ENCODE measurements at regions not wholly inside any gene's neighbourhood (a gene's known extent, or its start where the extent isn't known, plus 50 kb on each side); places are given as distances from the start of the nearest gene placed in this dataset.
A peak's percentile ranks its signal among the peaks of the same experiment; 100 is the strongest.

DNA sequence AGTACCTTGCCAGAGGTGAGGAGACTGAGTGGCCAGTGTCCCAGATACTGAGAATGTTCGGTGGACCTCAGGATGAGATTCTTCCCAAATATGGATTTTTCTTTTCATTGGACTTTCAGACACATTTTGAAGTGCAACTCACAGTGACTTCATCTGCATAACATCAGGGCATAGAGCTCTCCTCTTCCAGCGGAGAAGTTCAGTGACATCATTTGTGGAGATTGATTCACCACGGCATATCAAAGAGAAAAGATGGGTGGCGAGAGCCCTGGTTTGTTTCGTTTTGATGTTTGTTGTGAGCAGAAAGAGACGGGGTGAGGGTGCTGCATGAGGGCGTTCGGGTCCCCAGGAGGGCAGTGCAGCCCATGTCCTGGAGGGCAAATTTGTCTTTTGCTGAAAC lies 120.1 kb upstream of the GPR12 start:
- no peak overlapping the region for H3K4me3 ChIP-seq
- 42 to 57% methylated on average over 8 of the region's 8 CpGs for WGBS, 2 donors

DNA sequence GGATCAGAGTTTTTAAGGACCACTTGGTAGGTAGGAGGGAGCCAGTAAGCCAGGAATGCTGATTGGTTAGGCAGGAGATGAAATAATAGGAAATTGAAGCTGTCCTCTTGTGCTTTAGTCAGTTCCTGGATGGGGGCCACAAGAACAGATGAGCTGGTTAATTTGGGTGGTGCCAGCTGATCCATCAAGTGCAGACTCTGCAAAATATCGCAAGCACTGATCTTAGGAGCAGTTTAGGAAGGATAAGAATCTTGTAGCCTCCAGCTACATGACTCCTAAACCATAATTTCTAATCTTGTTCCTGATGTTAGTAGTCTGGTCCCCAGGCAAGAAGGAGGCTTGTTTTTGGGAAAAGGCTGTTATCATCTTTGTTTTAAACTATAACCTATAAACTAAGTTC lies 117.9 kb upstream of the GPR12 start:
- DNase-seq (ENCODE audit: low spot score in 2 of 2): no peak
- Histone ChIP-seq H3K27ac (no peak overlapping the region), H3K4me1 (peaks cover 0 to 5% (median 0%) of the 10 kb centered on the region in 4 donors), H3K27me3 (no peaks in the 10 kb centered on the region), H3K9me3 (peaks cover 0 to 21% (median 0%) of the 10 kb centered on the region in 4 donors), H3K4me3 (no peak overlapping the region), H3K36me3 (no peaks in the 10 kb centered on the region)
- TF ChIP-seq POLR2A (IDR thresholded peaks at IDR 0.05) (no peak), EP300 (IDR thresholded peaks at IDR 0.05) (no peak)
- TF ChIP-seq, protein P1, sequence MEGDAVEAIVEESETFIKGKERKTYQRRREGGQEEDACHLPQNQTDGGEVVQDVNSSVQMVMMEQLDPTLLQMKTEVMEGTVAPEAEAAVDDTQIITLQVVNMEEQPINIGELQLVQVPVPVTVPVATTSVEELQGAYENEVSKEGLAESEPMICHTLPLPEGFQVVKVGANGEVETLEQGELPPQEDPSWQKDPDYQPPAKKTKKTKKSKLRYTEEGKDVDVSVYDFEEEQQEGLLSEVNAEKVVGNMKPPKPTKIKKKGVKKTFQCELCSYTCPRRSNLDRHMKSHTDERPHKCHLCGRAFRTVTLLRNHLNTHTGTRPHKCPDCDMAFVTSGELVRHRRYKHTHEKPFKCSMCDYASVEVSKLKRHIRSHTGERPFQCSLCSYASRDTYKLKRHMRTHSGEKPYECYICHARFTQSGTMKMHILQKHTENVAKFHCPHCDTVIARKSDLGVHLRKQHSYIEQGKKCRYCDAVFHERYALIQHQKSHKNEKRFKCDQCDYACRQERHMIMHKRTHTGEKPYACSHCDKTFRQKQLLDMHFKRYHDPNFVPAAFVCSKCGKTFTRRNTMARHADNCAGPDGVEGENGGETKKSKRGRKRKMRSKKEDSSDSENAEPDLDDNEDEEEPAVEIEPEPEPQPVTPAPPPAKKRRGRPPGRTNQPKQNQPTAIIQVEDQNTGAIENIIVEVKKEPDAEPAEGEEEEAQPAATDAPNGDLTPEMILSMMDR (IDR thresholded peaks at IDR 0.05): no peak
- WGBS, 2 donors: 27 to 64% methylated on average over 1 of the region's 1 CpG

More for the DNA sequence above, 120.1 kb upstream of the GPR12 start:
- TF ChIP-seq, protein P1 (IDR thresholded peaks at IDR 0.05): no peak
- TF ChIP-seq POLR2A (IDR thresholded peaks at IDR 0.05) (no peak), EP300 (IDR thresholded peaks at IDR 0.05) (no peak)
- H3K4me1 ChIP-seq: peaks cover 0 to 5% (median 0%) of the 10 kb centered on the region in 4 donors
- H3K27me3 ChIP-seq: no peaks in the 10 kb centered on the region
- peaks cover 0 to 15% (median 0%) of the 10 kb centered on the region in 4 donors for H3K9me3 ChIP-seq
- no peaks in the 10 kb centered on the region for H3K36me3 ChIP-seq
- DNase-seq (ENCODE audit: low spot score in 2 of 2): no peak
- no peak overlapping the region for H3K27ac ChIP-seq

GRCh38 chr13:26873386-26873698 lies 112.8 kb upstream of the GPR12 start:
- TF ChIP-seq EP300 (IDR thresholded peaks at IDR 0.05): no peak
- TF ChIP-seq POLR2A (IDR thresholded peaks at IDR 0.05): no peak
- TF ChIP-seq, protein P1 (IDR thresholded peaks at IDR 0.05): no peak
- Histone ChIP-seq H3K4me3 (no peak overlapping the region), H3K36me3 (no peaks in the 10 kb centered on the region), H3K27me3 (no peaks in the 10 kb centered on the region), H3K9me3 (peaks cover 0 to 21% (median 0%) of the 10 kb centered on the region in 4 donors), H3K27ac (no peak overlapping the region), H3K4me1 (no peaks in the 10 kb centered on the region)
- DNase-seq (ENCODE audit: low spot score in 2 of 2): no peak
- WGBS, 2 donors: 66 to 73% methylated on average over 7 of the region's 7 CpGs

GRCh38 chr13:26872525-26873385 lies 112.2 kb upstream of the GPR12 start:
- Histone ChIP-seq H3K27ac (no peak overlapping the region), H3K4me1 (no peaks in the 10 kb centered on the region), H3K27me3 (no peaks in the 10 kb centered on the region), H3K36me3 (no peaks in the 10 kb centered on the region), H3K9me3 (peaks cover 0 to 21% (median 0%) of the 10 kb centered on the region in 4 donors), H3K4me3 (no peak overlapping the region)
- DNase-seq (ENCODE audit: low spot score in 2 of 2): no peak
- no peak for TF ChIP-seq EP300 (IDR thresholded peaks at IDR 0.05)
- TF ChIP-seq, protein P1 (IDR thresholded peaks at IDR 0.05): peak; percentile 15 to 38 (median 31)
- WGBS, 2 donors: 50 to 52% methylated on average over 28 of the region's 28 CpGs

- WGBS, 2 donors: 18% methylated on average over 5 of the region's 5 CpGs
- H3K27ac ChIP-seq: no peak overlapping the region
- H3K9me3 ChIP-seq: no peaks in the 10 kb centered on the region
- H3K27me3 ChIP-seq: no peaks in the 10 kb centered on the region
- no peaks in the 10 kb centered on the region for H3K4me1 ChIP-seq
- no peak overlapping the region for H3K4me3 ChIP-seq
- no peak for DNase-seq (ENCODE audit: low spot score in 2 of 2)
- TF ChIP-seq POLR2A (IDR thresholded peaks at IDR 0.05) (no peak), EP300 (IDR thresholded peaks at IDR 0.05) (no peak)
- TF ChIP-seq, protein P1 (IDR thresholded peaks at IDR 0.05): no peak
- no peaks in the 10 kb centered on the region for H3K36me3 ChIP-seq
Observed at GRCh38 chr13:26867451-26868091, 107.0 kb upstream of the GPR12 start.
